Central memory CD4-positive, alpha-beta T cell (primary cell): ENCODE measurements at regions not wholly inside any gene's neighbourhood (a gene's known extent, or its start where the extent isn't known, plus 50 kb on each side); places are given as distances from the start of the nearest gene placed in this dataset.

Source experiments
- DNase-seq: peaks from one replicate; pipeline ENCODE4 v3.0.0; 2022

DNA sequence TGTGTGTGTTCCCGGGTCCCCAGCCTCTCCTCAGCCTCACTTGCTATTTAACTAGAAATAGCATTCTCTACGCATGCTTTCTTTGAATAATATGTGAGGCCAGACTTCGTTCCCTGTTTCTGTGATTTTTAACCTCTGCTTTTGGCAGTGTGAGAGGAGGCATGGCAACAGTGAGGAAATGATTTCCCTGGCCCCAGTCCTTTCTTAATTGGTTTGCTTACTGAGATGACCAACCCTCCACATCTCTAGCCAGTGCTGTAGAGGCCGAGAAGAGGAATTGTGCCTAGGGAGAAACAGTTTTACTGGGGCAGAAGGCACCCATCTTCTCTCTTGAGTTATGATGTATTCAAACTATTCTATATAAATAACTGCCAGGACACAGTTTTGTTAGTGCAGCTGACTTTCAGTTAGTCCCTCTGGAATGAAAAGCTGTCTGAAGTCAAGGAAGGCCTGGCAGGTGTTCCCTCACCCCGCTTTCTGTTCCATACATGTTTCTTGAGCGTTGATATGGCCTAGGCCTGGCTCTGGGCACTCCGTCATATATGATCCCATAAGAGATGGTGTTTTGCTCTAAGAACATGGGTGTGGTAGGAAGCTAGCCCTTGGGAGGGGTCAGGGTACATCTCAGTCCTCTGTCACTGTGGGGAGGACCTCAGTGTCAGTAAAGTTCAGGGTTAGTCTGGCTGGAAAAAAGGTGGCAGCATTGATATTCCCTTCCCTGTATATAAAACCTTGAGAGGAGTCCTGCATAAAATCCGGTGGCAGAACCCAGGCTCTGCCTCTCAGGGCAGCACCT lies 73.7 kb upstream of the NPAS1 start:
- no peak for DNase-seq

- no peak for DNase-seq
Measured at GRCh38 chr19:46946611-46947238, 72.9 kb upstream of the NPAS1 start.

DNA sequence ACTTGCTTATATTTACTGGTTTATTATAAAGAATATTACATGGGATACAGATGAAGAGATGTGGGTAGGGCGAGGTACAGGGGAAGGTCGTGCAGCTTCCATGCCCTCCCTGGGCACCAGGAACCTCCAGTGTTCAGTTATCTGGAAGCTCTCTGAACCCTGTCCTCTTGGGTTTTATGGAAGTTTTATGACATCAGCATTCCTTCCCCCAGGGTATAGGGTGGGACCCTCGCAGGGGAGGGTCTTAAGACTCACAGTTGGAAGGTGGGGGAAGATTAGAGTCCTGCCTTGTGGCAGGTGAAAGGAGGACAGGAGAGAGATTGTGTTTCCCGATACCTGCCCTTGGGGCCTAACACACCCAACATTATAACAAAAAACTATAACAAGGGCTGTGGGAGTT lies 71.8 kb upstream of the NPAS1 start:
- no peak for DNase-seq

DNA sequence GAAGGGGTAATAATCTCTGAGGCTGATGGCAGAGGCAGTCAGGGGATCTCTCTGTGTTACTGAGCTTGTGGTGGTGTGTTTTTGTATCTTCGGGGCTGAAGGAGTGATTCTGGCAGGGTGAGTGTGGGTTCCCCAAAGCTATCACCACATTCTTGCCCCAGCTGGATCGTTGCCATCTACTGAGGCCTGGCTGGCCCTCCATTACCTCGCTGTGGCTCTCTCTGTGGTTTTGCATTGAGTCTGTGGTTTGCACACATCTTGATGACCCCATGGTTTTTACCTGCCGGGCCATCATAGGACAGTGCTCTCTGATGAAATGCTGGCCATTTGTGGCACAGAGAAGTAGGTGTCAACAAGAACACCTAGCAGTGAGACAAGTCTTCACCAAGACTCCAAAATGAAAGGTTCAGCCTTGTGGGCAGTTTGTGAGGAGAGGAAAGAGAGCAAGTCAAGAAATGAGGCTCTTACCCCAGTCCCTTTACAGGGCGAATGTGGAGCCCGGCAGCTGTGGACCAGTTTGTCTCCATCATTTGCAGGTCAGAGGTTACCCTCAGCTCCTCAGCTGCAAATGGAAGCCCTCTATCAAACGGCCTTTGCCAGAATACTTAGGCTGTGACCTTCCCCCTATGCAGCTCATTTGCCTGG lies 69.0 kb upstream of the NPAS1 start:
- DNase-seq: no peak

DNA sequence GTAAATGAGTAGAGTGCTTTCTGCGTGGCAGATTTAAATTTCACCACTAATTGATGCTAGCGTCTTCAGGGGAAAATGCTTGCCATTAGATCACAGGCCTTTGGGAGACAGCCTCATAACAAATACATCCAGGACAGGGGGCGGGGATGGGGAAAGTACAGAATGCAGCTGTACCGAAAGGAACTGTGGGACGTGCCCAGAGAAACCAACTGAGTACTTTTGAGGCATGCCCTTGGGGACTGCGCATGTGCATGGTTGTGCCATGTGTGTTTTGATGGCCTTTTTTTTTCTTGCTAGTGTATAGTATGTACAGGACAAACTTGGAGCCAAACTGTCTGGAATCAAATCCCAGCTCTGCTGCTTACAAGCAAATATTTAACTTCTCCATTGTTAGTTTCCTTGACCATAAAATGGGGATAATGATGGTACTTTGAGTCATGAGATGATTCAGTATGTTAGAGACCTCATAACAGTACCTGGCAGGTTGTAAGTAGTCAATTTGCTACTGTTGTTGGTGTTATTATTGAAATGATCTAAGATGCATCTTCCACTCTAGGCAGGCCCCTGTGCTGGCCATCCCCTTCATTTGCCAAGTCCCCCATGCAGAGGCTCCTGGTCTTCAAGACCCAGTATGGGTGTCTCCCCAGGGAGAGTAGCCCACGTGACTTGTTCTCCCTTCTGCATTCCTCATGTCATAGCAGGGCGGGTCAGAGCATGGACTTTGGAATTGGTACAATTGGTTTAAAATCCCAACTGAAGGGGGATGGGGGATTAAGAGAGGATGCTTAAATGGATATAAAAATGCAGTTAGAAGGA lies 68.3 kb upstream of the NPAS1 start:
- DNase-seq: no peak

- no peak for DNase-seq
Measured at GRCh38 chr19:46952874-46953273, 66.8 kb upstream of the NPAS1 start.

DNA sequence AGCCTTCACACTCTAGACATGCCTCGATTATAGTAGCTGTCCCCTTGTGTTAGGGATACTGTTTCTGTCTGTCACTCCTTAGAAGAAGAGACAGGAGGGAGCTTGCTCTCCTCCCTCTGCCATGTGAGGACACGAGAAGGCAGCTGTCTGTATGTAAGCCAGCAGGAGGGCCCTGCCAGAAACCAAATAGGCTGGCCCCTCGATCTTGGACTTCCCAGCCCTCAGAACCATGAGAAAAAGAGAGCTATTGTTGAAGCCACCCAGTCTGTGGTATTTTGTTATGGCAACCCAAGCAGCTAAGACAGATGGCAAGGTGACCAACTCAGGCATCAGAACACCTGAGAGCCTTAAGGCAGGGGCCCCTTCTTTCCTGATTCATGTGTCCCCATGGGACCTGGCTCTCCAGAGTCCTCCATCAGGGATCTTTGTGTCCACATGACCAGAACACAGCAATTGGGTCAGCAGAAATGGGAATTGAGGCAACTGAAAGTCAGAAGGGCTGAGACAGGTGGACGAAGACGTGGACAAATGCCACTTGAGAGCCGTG lies 65.6 kb upstream of the NPAS1 start:
- DNase-seq: no peak

DNA sequence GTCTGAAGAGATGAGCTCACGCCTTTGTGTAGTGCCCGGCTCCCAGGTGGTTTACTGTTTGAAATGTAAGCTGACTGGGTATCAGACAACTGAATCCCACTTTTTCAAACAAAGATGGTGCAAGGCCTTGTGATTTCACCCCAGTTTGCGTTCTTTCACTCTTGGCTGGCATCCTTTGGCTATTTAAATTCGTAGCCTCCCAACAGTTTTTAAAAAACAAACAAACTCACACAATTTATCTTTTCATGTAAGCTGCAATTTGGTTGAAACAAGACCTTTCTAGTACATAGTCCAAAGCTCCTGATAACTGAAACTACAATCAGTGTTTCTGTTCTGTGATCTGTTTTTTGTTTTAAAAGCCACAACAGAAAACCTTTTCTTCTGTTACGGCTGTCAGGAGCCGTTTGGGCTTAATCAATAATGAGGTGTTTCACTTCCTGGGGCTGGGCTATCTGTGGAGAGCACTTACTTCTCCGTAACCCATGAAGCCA lies 65.1 kb upstream of the NPAS1 start:
- DNase-seq: no peak

DNA sequence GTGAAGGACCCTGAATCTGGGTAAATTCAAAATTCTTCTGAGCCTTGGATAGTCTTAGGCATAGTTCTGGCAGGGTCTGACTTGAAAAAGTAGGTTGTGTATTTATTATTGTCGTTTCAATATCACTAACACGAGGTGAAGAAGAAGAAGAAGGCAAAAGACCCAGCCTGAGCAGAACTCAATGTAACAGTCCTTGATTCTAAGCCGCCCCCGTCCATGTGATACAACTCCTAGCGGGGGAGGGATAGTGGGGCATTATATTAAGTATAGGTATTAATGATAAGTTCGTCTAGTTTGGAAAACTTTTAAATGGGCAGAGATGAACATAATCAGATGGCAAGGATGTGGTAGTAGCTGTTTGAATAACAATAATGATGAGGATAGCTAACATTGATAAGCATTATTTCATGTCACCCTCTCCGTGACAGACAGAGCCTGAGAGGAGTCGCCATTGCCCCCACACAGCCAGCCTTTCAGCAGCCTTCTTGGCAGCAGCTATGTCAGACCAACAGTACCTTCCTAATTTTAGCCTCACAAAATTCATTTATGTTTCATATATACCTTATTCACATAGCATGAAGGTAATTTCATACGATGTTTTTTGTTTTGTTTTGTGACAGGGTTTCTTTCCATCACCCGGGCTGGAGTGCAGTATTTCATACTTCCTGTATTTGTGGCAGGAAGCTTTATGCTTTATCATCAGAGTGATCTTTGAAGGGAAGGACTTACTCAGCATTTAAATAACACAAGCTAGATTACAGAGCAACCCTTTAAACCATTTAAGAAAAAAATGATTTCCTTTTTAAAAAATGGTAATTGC lies 64.4 kb upstream of the NPAS1 start:
- peak; percentile 70 for DNase-seq

DNA sequence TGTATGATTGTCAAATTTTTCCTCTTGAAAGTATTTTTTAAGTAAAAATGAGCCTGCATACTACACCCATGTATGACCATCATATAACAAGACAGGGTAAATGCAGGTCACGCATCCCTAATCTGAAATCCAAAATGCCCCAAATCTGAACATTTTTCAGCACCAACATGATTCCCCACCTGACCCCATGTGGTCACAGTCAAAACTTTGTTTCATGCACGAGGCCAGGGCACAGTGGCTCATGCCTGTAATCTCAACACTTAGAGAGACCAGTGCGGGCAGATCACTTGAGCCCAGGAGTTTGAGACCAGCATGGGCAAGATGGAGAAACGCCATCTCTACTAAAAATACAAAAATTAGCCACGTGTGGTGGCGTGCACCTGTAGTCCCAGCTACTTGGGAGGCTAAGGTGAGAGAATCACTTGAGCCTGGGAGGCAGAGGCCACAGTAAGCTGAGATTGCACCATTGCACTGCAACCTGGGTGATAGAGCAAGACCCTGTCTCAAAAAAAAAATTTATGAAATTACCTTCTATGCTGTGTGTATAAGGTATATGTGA lies 63.7 kb upstream of the NPAS1 start:
- DNase-seq: no peak

DNA sequence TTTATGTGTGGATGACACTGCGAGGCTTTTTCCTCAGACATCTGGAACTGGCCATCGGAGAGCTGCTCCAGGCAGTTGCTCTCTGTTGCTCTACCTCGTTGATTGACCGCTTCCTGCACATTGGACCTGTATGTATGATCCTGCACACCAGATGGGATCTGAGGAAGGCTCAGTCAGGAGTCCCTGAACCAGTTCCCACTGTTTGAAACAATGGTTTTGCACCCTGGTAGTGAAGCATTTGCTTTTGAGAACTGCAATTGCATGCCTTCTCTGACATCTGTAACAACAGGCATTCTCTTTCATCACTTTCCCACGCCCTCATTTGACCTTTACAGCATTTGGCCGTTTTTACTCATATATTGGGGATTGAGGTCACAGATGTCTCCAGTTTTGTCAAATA lies 61.1 kb upstream of the NPAS1 start:
- no peak for DNase-seq

GRCh38 chr19:46959894-46960556 lies 59.6 kb upstream of the NPAS1 start:
- no peak for DNase-seq

DNA sequence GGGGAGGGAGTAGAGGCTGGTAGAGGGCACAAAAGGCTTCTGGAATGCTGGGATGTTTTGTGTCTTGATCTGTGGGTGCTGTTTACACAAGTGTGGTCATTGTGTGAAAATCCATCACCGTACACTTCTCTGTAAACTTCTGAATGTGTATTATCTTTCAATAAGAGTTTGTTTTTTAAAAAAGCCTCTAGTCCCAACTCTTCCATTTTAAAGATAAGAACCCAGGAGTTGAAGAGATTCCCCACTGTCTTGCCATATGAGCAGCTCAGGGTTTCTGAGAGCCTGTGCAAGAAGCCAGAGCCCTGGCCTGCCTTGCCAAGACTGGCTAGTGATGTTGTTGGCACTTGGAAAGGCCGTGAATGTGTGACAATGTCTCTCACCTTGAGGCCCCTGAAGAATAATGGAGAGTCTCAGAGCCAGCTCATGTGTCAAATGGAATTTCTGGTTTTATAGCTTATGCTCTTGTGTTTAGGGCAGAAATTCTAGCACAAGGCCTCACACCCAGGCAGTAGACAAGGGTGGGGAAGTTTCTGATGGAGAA lies 57.5 kb upstream of the NPAS1 start:
- DNase-seq: no peak

DNA sequence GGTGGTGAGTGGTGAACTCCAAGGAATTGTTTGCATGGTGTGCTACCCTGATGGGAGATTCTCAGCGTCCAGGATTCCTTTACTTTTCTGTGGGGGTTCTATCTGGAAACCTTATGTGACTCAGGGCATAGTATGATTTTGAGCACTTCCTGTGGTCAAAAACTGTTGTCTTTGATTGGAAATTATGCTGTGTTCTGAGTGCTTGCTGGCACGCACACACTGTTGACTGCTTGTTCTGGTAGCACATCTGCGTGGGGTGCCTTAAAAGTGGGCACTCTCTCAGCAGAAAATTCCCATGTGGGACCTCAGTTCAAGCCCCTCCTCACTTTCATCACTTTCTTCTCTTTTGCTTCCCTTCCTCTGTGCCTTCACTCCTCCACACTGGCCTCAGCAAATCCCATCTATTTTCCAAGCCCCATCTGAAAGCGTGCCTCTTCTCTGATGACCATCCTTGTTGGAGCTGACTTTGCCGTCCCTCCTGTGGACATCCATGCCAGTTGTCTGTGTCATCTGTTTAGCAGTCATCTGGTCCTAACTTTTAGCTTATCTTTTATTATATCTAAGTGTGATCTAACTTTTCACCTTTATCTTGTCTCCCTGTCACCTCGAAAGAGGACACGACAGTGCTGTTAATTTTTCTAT lies 56.4 kb upstream of the NPAS1 start:
- no peak for DNase-seq

DNA sequence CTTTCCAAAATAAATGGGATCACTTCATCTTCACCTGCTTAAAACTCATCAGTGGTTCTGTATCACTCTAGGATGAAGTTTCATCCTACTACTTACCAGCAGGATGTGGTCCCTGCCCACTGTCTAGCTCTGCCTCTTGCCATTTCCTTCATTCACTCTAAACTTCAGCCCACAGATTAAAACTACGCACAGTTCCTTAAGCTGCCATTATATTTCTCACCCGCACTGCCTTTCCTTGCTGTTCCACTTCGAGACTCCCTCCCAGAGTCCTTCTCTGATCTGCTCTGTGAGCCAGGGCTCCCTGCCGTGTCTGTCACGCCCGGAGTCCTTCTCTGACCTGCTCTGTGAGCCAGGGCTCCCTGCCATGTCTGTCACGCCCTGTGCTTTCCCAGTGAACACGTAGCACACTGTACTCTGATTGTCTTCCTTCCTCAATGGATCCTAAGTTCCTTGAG lies 52.0 kb upstream of the NPAS1 start:
- peak; percentile 37 for DNase-seq
